ENCODE measurements at regions not wholly inside any gene's neighbourhood (a gene's known extent, or its start where the extent isn't known, plus 50 kb on each side); places are given as distances from the start of the nearest gene placed in this dataset.

GRCh38 chrX:94961730-94962129 lies 1287.7 kb downstream of the FAM133A start:
- Histone ChIP-seq H3K4me3 (no peak overlapping the region), H3K4me1 (no peaks in the 10 kb centered on the region), H3K9me3 (no peaks in the 10 kb centered on the region), H3K27me3 (no peaks in the 10 kb centered on the region), H3K27ac (replicated peaks in 1 of 4) (no peak overlapping the region), H3K36me3 (no peaks in the 10 kb centered on the region)
- 51% methylated on average over 2 of the region's 2 CpGs for WGBS
- no peak for DNase-seq (ENCODE audit: extremely low spot score)
- TF ChIP-seq EP300 (IDR thresholded peaks at IDR 0.05) (no peak), POLR2AphosphoS5 (IDR thresholded peaks at IDR 0.05) (no peak), POLR2A (IDR thresholded peaks at IDR 0.05; ENCODE audit: low read depth) (no peak)
- TF ChIP-seq, protein P1, sequence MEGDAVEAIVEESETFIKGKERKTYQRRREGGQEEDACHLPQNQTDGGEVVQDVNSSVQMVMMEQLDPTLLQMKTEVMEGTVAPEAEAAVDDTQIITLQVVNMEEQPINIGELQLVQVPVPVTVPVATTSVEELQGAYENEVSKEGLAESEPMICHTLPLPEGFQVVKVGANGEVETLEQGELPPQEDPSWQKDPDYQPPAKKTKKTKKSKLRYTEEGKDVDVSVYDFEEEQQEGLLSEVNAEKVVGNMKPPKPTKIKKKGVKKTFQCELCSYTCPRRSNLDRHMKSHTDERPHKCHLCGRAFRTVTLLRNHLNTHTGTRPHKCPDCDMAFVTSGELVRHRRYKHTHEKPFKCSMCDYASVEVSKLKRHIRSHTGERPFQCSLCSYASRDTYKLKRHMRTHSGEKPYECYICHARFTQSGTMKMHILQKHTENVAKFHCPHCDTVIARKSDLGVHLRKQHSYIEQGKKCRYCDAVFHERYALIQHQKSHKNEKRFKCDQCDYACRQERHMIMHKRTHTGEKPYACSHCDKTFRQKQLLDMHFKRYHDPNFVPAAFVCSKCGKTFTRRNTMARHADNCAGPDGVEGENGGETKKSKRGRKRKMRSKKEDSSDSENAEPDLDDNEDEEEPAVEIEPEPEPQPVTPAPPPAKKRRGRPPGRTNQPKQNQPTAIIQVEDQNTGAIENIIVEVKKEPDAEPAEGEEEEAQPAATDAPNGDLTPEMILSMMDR (IDR thresholded peaks at IDR 0.05): no peak
- intact Hi-C loops (cut with DNase I): no loop called here

DNA sequence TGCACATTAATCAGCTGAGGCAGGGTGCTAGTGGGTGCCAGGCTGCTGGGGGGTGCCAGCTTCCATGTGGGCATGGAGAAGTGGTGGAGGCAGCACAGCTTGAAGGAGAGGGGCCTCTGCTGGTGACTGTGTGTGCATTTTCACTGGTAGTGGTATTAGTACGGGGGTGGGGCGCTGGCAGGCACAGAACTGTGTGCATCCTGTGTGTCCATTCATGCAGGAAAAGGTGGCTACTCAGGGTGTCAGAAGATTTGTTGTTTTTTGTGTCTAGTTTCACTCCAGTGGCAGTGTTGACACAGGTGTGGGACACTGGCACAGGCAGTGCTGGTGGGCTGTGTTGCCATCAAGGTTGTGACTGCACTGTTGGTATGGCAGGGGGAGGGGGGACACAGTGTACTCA lies 1303.6 kb downstream of the FAM133A start:
- H3K27me3 ChIP-seq: no peaks in the 10 kb centered on the region
- H3K4me3 ChIP-seq: no peak overlapping the region
- intact Hi-C loops (cut with DNase I): no loop called here
- no peak for TF ChIP-seq EP300 (IDR thresholded peaks at IDR 0.05)
- no peak for DNase-seq (ENCODE audit: extremely low spot score)
- no peaks in the 10 kb centered on the region for H3K9me3 ChIP-seq
- 82% methylated on average over 2 of the region's 2 CpGs for WGBS
- H3K27ac ChIP-seq (replicated peaks in 1 of 4): no peak overlapping the region
- H3K4me1 ChIP-seq: no peaks in the 10 kb centered on the region
- no peaks in the 10 kb centered on the region for H3K36me3 ChIP-seq

GRCh38 chrX:94977986-94978385 lies 1304.0 kb downstream of the FAM133A start:
- H3K4me1 ChIP-seq: no peaks in the 10 kb centered on the region
- H3K4me3 ChIP-seq: no peak overlapping the region
- H3K9me3 ChIP-seq: no peaks in the 10 kb centered on the region
- H3K27ac ChIP-seq (replicated peaks in 1 of 4): no peak overlapping the region
- no peaks in the 10 kb centered on the region for H3K27me3 ChIP-seq
- WGBS: 71% methylated on average over 1 of the region's 4 CpGs
- intact Hi-C loops (cut with DNase I): no loop called here
- H3K36me3 ChIP-seq: no peaks in the 10 kb centered on the region
- TF ChIP-seq EP300 (IDR thresholded peaks at IDR 0.05) (no peak), POLR2A (IDR thresholded peaks at IDR 0.05; ENCODE audit: low read depth) (no peak), POLR2AphosphoS5 (IDR thresholded peaks at IDR 0.05) (no peak)
- TF ChIP-seq, protein P1 (IDR thresholded peaks at IDR 0.05): no peak
- DNase-seq (ENCODE audit: extremely low spot score): no peak

Small RNAs in the stretch of these regions (small RNA-seq; reads per million reads assigned to genes)
- gene RF00019: 0 reads per million in 3 donors
